Anterior cingulate cortex (tissue), 58 donors: ENCODE measurements at regions not wholly inside any gene's neighbourhood (a gene's known extent, or its start where the extent isn't known, plus 50 kb on each side); places are given as distances from the start of the nearest gene placed in this dataset.

Source experiments
- DNase-seq, 58 donors: peaks; one replicate each; lab custom pipeline; 2025; lab: John Stamatoyannopoulos, UW

GRCh38 chr21:38879912-38880576 is 74.3 kb downstream of the ETS2 start:
- no peak for DNase-seq

DNA sequence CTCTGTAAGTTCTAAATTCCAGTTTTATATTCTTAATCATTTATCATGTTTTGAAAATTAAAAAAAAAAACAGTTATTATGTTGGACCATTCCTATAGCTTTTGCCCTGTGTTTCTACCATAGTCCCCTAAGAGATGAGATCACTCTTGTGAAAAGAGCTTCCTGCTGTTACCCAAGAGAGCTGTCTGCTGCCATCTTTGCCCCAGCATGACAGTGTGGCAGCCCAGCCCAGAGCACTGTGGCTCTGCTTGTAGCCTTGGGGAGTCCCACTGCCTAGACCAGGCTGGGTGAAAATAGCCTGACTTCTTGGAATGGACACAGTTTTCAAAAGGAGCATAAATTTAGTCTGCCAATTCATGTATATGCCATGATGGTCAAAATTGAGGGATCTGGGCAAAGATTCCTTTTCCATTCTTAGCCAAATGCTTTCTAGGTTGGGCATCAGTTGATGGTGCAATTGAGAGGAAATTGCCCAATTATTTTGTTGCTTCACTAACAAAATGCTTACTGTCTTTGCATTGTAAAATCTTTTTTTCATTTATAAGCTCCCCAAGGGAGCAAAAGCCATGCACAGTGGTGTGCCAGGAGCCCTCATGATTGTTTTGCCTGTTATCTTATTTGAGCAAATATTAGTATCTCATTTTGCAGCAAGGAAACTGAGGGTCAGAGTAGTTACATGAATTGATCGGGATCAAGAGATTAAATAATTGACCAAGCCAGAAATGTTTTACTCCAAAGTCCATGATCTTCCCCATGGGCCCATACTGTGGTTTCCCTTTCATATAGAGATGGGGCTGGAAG is 72.8 kb downstream of the ETS2 start:
- no peak for DNase-seq

- no peak for DNase-seq
These were observed 70.2 kb downstream of the ETS2 start for GRCh38 chr21:38875694-38876492.
